PC-9 (cell line): ENCODE measurements at regions not wholly inside any gene's neighbourhood (a gene's known extent, or its start where the extent isn't known, plus 50 kb on each side); places are given as distances from the start of the nearest gene placed in this dataset.

ENCODE experiments used
- CTCF ChIP-seq: fragments of 200-600 bp; sonication (generic); conservative IDR thresholded peaks from 2 replicates; pipeline ENCODE4 v1.6.1; 2017; ENCODE audit warnings: mixed run types, antibody characterized with exemption, mild to moderate bottlenecking, moderate library complexity
- EZH2 ChIP-seq: fragments of 200-600 bp; sonication (generic); IDR thresholded peaks from 2 replicates; pipeline ENCODE4 v1.8.0; 2017; ENCODE audit warnings: antibody characterized with exemption, low read depth

DNA sequence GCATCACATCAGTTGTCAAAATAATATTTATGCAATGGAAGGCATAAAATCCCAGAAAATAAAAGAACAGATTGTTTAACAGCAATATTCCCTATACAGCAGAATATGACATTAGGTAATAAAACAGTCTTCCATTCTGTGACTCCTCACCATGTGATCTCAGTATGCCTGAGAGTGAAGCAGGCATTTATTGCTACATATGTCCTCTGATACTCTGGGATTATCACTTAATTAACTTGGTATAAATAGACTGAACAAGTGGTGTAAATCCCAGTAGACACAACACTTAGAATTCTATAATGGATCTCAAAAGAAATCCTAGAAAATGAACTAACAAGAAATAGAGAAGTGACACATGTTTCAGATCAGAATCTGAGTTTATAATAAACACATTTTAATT lies 841.3 kb downstream of the PDHA2 start:
- TF ChIP-seq CTCF (no peak), EZH2 (no peak)
